WTC11 (cell line): ENCODE measurements at regions not wholly inside any gene's neighbourhood (a gene's known extent, or its start where the extent isn't known, plus 50 kb on each side); places are given as distances from the start of the nearest gene placed in this dataset.

Experiments
- ATF1 ChIP-seq: sonication (generic); formaldehyde crosslinking; IDR thresholded peaks from 2 replicates; pipeline ENCODE4 v1.8.1; 2023; ENCODE audit warnings: mild to moderate bottlenecking, moderate library complexity, missing genetic modification reagents
- CREM ChIP-seq: sonication (generic); formaldehyde crosslinking; IDR thresholded peaks from 2 replicates; pipeline ENCODE4 v1.8.1; 2022; ENCODE audit warnings: mild to moderate bottlenecking, missing genetic modification reagents, moderate library complexity
- HMGA2 ChIP-seq: fragments of 250-450 bp; sonication (Bioruptor Pico); IDR thresholded peaks from 2 replicates; pipeline ENCODE4 v1.4.0; 2021; ENCODE audit warnings: mild to moderate bottlenecking, moderate library complexity
- ZBTB43 ChIP-seq: sonication (generic); formaldehyde crosslinking; IDR thresholded peaks from 2 replicates; pipeline ENCODE4 v1.8.1; 2023; ENCODE audit warnings: mild to moderate bottlenecking, missing genetic modification reagents
- ZNF317 ChIP-seq: sonication (generic); formaldehyde crosslinking; IDR thresholded peaks from 2 replicates; pipeline ENCODE4 v1.8.1; 2023; ENCODE audit warnings: low read depth, mild to moderate bottlenecking, moderate library complexity, missing genetic modification reagents, borderline replicate concordance
- TF ChIP-seq, protein P1 (sequence below): sonication (generic); formaldehyde crosslinking; IDR thresholded peaks from 2 replicates; pipeline ENCODE4 v1.8.0; 2023; ENCODE audit warnings: mild to moderate bottlenecking, missing genetic modification reagents
- TF ChIP-seq, protein P2 (sequence below): fragments of 200-600 bp; IDR thresholded peaks from 2 replicates; pipeline ENCODE4 v1.8.0; 2022; ENCODE audit warnings: antibody characterized with exemption
- TF ChIP-seq, protein P3 (sequence below): sonication (generic); formaldehyde crosslinking; IDR thresholded peaks from 2 replicates; pipeline ENCODE4 v1.8.1; 2023; ENCODE audit warnings: mild to moderate bottlenecking, moderate library complexity, missing genetic modification reagents

DNA sequence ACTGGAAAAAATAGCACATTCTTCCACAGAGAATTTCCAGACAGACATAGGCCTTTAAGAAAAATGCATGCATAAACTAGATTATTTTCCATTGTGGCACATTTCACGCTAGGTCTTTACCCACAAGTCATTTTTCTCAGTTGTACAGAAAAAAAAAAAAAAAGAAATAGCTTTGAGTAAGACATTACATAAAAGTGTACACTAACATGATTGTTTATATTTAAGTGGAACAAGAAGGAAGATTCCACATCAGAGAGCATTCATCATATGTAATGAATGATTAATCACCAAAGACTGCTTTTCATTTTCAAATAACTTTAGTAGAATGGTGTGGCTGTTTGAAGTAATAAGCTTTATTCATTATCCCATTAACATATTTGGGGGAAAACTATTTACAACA is 1270.2 kb upstream of the AGA start:
- TF ChIP-seq, protein P1, sequence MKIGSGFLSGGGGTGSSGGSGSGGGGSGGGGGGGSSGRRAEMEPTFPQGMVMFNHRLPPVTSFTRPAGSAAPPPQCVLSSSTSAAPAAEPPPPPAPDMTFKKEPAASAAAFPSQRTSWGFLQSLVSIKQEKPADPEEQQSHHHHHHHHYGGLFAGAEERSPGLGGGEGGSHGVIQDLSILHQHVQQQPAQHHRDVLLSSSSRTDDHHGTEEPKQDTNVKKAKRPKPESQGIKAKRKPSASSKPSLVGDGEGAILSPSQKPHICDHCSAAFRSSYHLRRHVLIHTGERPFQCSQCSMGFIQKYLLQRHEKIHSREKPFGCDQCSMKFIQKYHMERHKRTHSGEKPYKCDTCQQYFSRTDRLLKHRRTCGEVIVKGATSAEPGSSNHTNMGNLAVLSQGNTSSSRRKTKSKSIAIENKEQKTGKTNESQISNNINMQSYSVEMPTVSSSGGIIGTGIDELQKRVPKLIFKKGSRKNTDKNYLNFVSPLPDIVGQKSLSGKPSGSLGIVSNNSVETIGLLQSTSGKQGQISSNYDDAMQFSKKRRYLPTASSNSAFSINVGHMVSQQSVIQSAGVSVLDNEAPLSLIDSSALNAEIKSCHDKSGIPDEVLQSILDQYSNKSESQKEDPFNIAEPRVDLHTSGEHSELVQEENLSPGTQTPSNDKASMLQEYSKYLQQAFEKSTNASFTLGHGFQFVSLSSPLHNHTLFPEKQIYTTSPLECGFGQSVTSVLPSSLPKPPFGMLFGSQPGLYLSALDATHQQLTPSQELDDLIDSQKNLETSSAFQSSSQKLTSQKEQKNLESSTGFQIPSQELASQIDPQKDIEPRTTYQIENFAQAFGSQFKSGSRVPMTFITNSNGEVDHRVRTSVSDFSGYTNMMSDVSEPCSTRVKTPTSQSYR (CRISPR knock-in tag): no peak
- TF ChIP-seq ZBTB43 (CRISPR knock-in tag) (no peak), ZNF317 (CRISPR knock-in tag) (no peak), CREM (CRISPR knock-in tag) (no peak), ATF1 (CRISPR knock-in tag) (no peak), HMGA2 (CRISPR knock-in tag) (no peak)
- TF ChIP-seq, protein P2, sequence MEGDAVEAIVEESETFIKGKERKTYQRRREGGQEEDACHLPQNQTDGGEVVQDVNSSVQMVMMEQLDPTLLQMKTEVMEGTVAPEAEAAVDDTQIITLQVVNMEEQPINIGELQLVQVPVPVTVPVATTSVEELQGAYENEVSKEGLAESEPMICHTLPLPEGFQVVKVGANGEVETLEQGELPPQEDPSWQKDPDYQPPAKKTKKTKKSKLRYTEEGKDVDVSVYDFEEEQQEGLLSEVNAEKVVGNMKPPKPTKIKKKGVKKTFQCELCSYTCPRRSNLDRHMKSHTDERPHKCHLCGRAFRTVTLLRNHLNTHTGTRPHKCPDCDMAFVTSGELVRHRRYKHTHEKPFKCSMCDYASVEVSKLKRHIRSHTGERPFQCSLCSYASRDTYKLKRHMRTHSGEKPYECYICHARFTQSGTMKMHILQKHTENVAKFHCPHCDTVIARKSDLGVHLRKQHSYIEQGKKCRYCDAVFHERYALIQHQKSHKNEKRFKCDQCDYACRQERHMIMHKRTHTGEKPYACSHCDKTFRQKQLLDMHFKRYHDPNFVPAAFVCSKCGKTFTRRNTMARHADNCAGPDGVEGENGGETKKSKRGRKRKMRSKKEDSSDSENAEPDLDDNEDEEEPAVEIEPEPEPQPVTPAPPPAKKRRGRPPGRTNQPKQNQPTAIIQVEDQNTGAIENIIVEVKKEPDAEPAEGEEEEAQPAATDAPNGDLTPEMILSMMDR: no peak
- TF ChIP-seq, protein P3, sequence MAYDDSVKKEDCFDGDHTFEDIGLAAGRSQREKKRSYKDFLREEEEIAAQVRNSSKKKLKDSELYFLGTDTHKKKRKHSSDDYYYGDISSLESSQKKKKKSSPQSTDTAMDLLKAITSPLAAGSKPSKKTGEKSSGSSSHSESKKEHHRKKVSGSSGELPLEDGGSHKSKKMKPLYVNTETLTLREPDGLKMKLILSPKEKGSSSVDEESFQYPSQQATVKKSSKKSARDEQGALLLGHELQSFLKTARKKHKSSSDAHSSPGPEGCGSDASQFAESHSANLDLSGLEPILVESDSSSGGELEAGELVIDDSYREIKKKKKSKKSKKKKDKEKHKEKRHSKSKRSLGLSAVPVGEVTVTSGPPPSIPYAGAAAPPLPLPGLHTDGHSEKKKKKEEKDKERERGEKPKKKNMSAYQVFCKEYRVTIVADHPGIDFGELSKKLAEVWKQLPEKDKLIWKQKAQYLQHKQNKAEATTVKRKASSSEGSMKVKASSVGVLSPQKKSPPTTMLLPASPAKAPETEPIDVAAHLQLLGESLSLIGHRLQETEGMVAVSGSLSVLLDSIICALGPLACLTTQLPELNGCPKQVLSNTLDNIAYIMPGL (CRISPR knock-in tag): no peak
